ENCODE measurements at regions not wholly inside any gene's neighbourhood (a gene's known extent, or its start where the extent isn't known, plus 50 kb on each side); places are given as distances from the start of the nearest gene placed in this dataset.

DNA sequence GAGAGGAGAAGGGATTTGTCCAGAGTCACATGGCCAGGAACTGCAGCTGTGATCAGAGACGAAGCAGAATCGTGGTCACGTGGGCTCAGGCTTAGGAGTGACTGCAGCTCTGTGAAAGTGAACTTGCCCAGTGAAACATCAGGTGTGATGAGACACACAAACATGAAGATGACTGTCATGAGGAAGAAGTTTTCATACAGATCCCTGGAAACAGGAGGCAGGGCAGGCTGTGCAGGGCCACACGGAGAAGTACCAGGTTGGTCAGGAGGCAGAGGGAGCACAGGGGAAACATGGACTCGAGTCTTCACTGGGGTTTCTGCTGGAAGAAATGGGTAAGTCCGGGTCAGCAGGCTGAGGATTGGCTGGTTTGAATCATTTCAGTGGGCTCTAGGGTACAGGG, 64.1 kb downstream of the BARX1 start:
- TF ChIP-seq, protein P1, sequence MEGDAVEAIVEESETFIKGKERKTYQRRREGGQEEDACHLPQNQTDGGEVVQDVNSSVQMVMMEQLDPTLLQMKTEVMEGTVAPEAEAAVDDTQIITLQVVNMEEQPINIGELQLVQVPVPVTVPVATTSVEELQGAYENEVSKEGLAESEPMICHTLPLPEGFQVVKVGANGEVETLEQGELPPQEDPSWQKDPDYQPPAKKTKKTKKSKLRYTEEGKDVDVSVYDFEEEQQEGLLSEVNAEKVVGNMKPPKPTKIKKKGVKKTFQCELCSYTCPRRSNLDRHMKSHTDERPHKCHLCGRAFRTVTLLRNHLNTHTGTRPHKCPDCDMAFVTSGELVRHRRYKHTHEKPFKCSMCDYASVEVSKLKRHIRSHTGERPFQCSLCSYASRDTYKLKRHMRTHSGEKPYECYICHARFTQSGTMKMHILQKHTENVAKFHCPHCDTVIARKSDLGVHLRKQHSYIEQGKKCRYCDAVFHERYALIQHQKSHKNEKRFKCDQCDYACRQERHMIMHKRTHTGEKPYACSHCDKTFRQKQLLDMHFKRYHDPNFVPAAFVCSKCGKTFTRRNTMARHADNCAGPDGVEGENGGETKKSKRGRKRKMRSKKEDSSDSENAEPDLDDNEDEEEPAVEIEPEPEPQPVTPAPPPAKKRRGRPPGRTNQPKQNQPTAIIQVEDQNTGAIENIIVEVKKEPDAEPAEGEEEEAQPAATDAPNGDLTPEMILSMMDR (IDR thresholded peaks at IDR 0.05; ENCODE audit: low read depth, low read length): no peak
- TF ChIP-seq EZH2phosphoT487 (IDR thresholded peaks at IDR 0.05; ENCODE audit: low read depth): no peak
